ENCODE measurements at regions not wholly inside any gene's neighbourhood (a gene's known extent, or its start where the extent isn't known, plus 50 kb on each side); places are given as distances from the start of the nearest gene placed in this dataset.

GRCh38 chr6:105901583-105901982 lies 184.6 kb upstream of the PRDM1 start:
- DNase-seq: no peak

DNA sequence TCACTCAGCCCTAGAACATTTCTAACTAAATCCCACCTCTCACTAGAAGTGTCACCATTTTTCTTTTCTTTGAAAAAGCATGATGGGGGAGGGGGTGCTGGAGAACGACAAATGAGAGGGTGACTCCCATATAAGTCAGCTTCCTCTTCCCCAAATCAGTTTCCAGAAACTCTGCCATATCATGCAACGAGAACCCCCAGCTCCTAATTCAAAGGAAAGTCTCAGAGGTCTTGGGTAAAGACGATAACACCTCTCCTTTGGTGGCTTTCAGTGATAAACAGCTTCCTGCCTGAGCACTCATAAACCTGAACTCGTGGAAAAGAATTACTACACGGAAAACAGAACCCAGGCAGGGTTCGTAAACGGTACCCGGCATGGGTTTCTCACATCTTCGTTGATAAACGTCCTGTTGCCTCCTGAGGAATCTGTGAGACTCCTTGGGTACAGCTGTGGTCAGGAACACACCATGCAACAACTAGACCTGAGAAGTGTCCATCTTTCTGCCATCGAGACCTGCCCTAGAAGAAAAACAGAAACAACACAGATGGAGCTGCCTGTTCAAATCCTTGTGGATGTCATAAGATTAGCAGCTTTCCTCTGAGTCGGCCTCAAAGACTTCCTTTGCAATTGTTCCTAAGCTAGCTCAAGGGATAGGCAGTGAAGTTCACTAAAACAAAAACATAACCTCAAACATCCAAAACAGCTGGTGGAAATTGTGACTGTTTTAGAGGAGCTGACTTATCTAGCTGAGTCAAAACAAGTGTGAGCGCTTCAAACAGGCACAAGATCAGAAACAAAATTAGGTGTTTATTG lies 185.8 kb upstream of the PRDM1 start:
- DNase-seq: no peak

- DNase-seq: no peak
Measured at GRCh38 chr6:105898286-105898685, 187.8 kb upstream of the PRDM1 start.

DNA sequence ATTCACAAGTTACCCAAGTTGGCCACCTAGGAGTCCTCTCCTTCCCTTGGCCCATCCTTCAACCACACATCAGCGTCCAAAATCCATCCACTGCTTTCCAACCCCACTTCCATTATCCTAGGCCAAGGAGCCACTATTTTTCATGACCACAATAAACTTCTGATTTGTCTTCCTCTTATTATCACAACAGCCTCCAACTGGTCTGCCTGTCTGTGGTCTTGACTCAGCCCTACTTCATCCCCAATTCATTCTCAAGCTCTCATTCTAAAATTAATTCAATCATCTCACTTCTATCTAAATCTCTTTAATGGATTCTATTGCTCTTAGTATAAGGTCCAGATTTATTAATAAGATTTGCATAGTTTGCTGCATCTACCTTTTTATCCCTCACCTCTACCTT lies 189.0 kb upstream of the PRDM1 start:
- no peak for DNase-seq

- no peak for DNase-seq
Measured at GRCh38 chr6:105896821-105897095, 189.4 kb upstream of the PRDM1 start.

DNA sequence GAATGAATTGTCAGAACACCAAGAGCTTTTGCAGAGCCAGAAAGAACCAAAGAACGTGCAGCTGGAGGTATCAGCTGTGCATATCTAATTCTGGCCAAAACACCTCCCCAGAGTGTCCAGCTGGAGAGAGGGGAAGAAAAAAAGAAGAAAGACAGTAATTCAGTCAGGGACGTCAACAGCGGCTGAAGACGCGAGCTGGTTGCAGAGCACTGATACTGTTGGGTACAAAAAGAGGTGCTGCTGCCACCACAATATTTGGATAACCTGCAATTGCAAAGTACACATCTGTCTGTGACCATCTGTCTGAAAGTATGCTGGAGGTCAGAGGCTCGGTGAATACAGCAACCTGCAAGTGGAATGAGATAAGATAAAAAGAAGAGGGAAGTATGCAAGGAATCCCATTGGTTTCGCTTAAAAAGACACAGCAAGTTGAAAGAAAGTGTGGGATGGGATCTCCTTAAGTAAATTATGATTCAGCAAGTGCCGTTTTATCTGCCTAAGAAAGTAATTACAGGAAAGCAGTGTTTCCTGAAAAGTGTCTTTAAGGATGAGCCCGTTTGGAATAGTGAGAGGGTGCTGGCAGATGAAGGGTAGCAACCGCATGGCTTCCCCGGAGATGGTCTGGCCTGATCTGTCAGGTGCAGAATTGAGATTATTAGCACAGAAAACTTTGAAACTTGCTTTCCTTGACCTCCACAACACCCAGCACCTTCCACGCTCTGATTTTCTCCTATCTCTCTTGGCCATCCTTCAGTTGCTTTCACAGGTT lies 189.9 kb upstream of the PRDM1 start:
- DNase-seq: no peak

GRCh38 chr6:105894556-105894955 lies 191.6 kb upstream of the PRDM1 start:
- no peak for DNase-seq

DNA sequence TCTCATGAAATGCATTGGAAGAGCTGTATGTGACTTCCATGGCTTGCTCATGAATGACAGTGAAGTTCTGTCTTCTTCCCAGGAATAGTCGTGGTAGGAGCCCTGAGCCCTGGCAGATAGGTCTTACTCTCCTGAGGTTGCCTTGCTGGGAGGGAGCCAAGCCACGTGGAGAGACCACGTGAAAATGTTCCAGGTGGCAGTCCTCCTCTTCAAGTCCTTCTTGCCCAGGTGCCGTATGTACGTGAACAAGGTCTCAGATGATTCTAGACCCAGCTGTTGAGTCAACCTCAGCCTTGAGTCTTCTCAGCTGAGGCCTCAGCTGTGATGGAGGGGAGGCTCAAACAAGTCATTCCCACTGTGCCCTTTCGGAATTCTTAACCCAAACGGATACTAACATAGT lies 192.4 kb upstream of the PRDM1 start:
- DNase-seq: no peak

DNA sequence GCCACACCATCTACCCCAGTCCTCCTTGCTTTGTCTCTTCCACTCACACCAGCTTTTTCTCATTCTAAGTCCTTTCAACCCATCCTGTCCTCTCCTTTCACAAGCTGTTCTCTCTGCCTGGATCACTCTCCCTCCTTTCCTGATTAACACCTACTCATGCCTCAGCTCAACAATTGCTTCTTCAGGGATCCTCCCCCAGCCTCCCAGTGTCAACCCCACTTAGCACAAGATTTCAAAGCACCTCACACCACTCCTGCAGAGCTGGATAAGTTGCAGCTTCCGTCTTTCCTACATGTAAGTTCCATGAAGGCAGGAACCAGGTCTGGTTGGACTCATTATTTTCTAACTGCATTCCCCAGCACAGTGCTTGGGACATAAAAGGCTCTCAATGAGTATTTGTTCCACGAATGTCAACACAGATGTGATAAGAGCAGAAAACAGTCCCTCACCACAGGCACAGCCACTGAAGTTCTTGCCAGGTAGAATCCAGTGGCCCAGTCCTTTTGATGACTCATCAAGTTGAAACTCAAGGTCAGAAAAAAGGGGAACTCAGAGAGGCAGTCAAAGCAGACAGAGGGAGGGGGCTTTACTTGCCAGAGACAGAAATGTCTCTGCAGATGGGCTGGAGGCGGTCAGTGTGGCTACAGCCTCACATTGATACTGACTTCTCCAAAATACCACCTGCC lies 193.4 kb upstream of the PRDM1 start:
- DNase-seq: no peak

DNA sequence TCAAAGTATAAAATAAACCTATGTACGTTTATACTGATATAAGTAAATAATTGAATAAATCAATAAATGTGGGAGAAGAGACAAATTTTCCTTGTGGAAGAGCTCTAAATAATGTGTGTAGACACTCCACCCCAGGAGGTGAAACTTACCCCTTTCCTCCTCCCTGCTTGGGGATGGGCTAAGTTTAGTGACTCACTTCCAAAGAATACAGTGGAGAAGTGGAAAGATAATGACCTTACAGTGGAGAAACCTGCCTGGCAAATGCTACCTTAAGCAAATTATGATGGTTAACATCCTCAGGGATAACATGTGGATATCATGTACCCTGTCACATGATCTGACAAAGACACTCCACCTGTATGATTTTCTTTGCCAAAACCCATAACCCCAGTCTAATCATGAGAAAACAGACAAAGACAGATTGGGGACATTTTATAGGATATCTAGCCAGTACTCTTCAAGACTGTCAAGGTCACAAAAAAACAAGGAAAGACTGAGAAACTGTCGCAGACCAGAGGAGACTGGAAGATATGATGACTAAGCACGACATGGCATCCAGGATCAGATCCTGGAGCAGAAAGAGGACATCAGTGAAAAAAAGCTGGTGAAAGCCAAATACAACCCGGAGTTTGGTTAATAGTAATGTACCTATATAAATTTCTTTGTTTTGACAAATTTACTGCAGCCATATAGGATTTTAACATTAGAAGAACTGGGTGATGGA lies 195.5 kb upstream of the PRDM1 start:
- DNase-seq: no peak

GRCh38 chr6:105889902-105890301 lies 196.2 kb upstream of the PRDM1 start:
- DNase-seq: no peak

DNA sequence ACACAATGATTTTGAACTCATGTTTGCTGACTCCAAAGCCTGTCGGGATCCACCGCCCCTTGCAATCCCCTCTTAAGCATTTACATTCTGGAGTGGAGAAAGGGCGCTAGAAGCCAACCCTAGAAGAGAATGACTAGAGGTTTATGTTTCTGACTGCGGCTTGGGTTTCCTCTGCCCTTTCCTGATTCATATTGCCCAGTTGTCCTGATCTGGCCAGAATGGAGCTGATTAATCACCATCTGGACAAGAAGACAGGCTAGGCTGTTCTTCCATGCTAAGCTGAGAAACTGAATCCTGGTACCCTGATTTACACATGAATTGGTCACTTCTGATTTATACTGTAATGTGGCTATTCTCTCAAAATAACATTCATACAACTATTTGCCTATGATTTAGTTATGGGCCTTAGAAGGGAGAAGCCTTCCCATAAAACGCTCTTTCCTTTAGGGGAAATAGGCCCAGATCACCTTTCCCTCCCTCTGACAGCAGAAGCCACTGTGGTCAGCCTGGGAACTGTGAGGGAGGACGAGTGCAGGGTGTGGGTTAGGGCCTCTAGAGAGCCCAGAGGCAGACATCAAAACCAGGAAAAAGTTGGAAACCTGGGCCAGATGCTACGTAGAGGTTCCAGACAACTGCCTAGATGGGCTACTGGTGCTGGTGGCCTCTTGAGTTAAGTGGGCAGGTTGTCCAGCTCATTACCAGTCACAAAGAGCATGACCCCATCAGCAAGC lies 199.2 kb upstream of the PRDM1 start:
- DNase-seq: no peak

- no peak for DNase-seq
Measured at GRCh38 chr6:105886066-105886813, 199.9 kb upstream of the PRDM1 start.

GRCh38 chr6:105884426-105884825 lies 201.7 kb upstream of the PRDM1 start:
- DNase-seq: no peak

GRCh38 chr6:105884011-105884410 lies 202.1 kb upstream of the PRDM1 start:
- no peak for DNase-seq

- DNase-seq: no peak
Measured at GRCh38 chr6:105882828-105883227, 203.3 kb upstream of the PRDM1 start.

DNA sequence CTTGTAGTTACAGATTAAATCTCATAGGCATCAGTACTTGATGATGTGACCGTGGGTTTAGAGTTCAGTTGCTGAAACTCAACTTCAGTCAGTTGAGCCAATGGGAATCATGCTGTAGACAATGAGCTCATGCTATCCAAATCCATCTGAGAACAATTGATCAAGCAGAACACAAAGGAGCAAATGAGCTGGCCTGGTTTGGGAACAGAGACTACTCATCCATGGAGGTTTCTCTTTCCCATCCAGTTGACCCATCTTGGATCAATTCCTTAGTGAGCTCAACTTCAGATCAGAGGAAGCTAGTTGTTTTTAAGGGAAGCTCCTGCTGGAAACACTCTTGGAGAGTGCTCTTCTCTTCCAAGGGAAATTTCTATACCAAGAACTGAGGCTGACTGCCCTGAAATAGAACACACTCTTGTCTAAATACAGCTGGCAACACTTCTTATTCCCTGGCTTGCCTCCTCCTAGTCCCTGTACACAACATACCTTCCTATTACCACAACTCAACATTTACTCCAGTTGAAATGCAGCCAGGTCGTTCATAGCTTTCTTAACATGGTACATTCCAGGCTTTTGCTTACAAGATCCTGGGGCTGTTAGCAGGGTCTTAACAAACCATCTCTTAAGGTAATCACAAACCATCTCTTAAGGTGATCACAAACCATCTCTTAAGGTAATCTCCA lies 203.9 kb upstream of the PRDM1 start:
- DNase-seq: no peak

- DNase-seq: no peak
Measured at GRCh38 chr6:105881608-105882007, 204.5 kb upstream of the PRDM1 start.

DNA sequence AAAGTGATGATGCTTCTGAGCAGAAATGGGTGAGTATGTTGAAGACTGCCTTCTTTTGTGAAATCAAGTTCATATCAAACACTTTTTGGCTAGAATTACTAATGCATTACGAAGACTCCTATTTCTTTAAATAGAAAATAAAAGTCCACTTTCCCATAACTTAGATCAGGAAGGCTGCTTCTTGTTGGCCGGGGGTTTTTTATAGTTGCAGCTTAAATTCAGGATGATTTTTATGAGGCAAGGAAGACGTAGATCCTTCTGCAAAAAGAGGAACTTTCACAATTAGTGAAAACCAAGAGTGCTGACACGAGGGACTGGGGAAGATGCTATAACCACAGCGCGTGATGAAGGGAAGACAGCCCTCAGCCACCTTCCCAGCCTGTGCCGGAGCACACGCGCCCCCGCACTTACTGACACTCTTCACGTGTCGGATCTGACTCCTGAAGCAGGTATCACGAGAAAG lies 206.1 kb upstream of the PRDM1 start:
- no peak for DNase-seq

DNA sequence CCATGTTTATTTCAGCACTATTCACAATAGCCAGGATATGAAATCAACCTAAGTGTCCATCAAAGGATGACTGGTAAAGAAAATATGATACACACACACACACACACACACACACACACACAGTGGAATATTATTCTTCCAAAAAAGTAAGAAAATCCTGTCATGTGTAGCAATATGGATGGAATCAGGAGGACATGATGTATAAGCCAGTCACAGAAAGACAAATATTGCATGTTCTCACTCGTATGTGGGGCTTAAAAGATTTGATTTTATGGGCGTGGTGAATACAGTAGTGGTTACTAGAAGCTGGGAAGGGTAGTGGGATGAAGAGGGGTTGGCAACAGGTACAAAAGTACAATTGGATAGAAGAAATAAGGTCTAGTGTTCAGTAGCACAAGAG lies 207.0 kb upstream of the PRDM1 start:
- DNase-seq: no peak

DNA sequence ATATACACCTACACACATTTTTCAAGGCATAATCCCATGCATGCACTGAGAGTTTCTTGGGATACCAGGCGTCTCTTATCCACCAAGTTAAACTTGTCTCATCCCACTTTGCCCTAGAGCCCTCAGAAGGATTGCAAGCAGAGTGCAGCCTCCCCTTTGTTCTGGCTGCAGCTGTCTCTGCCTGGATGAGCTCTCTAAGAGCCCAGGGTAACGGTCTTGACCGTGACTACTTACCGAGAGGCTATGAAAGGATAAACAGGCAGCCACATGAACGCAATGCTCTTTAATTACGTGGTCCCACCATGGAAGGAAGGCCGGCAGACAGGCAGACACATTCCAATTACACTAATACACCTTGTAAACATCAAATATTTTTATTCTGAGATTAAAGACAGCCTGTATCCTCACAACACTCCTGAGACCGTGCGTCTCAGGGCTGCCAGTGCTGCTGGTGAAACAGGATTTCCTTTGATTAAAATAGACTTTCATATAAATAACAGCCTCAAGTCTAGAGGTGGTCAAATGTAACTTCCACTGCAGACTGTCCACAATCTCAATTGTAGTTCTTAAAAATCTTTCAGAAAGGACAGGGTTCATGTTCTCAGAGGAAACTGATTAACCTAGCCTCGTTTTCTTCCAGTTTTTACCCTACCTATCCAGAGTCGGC lies 210.0 kb upstream of the PRDM1 start:
- no peak for DNase-seq

All from activated CD4-positive, CD25-positive, alpha-beta regulatory T cell treated with anti-CD3 and anti-CD28 coated beads, Interleukin-2, amount 50 U/mL, for 72 hours (primary cell).